LNCAP (cell line): ENCODE measurements at regions not wholly inside any gene's neighbourhood (a gene's known extent, or its start where the extent isn't known, plus 50 kb on each side); places are given as distances from the start of the nearest gene placed in this dataset.

Experiments used
- TF ChIP-seq, protein P1 (sequence below): fragments of 450-650 bp; IDR thresholded peaks from 2 replicates; pipeline ENCODE4 v1.5.1; 2017; ENCODE audit warnings: mild to moderate bottlenecking

DNA sequence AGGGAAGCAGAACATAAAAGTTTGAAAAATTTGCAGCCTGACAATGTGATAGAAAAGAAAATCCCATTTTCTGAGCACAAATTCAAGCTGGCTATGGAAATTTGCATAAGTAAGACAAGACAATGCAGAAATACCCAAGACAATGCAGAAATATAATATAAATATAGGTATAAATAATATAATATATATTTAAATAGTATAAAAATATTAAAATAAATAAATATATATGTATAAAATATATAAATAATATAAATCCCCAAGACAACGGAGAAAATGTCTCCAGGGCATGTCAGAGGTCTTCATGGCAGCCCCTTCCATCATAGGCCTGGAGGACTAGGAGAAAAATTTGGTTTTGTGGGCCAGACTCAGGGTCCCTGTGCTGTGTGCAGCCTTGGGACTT, 125.0 kb upstream of the AADAT start:
- TF ChIP-seq, protein P1, sequence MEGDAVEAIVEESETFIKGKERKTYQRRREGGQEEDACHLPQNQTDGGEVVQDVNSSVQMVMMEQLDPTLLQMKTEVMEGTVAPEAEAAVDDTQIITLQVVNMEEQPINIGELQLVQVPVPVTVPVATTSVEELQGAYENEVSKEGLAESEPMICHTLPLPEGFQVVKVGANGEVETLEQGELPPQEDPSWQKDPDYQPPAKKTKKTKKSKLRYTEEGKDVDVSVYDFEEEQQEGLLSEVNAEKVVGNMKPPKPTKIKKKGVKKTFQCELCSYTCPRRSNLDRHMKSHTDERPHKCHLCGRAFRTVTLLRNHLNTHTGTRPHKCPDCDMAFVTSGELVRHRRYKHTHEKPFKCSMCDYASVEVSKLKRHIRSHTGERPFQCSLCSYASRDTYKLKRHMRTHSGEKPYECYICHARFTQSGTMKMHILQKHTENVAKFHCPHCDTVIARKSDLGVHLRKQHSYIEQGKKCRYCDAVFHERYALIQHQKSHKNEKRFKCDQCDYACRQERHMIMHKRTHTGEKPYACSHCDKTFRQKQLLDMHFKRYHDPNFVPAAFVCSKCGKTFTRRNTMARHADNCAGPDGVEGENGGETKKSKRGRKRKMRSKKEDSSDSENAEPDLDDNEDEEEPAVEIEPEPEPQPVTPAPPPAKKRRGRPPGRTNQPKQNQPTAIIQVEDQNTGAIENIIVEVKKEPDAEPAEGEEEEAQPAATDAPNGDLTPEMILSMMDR = no peak

DNA sequence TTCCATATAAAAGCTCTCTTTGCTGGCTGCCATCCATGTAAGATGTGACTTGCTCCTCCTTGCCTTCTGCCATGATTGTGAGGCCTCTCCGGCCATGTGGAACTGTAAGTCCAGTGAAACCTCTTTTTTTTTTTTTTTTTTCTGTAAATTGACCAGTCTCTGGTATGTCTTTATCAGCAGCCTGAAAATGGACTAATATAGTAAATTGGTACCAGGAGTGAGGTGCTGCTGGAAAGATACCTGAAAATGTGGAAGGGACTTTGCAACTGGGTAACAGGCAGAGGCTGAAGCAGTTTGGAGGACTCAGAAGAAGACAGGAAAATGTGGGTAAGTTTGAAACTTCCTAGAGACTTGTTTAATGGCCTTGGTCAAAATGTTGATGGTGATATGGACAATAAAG, 124.3 kb upstream of the AADAT start:
- TF ChIP-seq, protein P1 = no peak

DNA sequence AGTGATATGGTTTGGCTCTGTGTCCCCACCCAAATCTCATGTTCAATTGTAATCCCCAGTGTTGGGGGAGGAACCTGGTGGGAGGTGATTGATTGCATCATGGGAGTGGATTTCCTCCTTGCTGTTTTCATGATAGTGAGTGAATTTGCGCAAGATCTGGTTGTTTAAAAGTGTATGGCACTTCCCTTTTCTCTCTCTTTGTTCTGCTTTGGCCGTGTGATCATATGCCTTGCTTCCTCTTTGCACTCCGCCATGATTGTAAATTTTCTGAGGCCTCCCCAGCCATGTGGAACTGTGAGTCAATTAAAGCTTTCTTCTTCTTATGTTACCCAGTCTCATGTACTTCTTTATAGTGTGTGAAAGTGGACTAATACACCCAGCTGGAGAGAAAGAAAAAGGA, 113.0 kb upstream of the AADAT start:
- TF ChIP-seq, protein P1 = no peak

DNA sequence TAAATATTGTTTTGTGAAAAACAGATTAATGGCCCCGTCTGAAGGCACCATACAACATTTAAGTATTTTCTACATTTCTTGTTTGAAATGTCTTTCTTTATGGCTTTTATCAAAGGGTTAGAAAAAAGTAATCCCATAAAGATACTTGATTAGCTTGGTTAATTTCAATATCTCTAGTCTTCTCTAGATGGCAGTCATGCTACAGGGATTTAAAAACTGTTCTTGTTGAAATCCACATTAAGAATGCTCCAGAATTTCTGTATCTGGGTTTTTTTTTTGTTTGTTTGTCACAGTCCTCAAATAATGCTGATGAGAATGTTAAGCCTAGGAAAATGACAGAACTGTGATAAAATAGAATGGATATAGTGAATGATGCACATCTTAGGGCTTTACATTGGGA, 109.0 kb upstream of the AADAT start:
- TF ChIP-seq, protein P1 = peak; percentile 48; the same call in 1 of the 2 replicates

DNA sequence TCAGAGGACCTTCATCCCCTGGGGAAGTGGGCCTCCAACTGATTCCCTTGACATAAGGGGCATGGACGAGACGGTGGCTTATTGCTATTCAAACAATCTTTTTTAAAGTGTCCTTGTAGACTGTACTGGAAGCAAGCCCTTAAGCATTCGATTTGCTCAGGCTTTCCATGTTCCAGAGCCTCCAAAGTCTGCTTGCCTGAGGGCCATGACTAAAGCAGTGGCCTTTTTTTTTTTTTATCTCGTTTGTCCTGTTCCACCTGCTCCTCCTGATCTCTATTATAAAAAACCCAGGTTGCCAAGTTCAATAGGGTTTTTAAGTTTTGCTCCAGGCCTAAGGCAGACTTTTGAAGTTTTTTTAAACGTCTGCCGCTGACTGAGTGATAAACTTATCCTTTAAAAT, 103.7 kb upstream of the AADAT start:
- TF ChIP-seq, protein P1 = no peak

DNA sequence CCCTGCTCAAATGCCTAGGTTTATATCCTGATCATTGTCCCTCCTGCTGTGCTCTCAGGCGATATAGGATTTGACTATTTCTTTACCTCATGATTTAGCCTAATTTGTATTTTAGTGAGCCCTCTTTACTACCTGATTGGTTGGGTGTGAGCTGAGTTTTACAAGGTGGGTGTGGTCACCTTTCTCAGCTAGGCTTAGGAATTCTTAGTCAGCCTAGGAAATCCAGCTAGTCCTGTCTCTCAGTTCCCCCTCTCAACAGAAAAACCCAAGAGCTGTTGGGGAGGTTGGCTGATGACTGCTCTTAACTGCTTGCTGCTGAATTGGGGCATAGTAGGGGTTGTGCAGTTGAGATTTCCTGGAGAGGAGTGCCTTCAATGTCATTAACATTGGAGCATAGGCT, 100.5 kb upstream of the AADAT start:
- TF ChIP-seq, protein P1 = no peak

DNA sequence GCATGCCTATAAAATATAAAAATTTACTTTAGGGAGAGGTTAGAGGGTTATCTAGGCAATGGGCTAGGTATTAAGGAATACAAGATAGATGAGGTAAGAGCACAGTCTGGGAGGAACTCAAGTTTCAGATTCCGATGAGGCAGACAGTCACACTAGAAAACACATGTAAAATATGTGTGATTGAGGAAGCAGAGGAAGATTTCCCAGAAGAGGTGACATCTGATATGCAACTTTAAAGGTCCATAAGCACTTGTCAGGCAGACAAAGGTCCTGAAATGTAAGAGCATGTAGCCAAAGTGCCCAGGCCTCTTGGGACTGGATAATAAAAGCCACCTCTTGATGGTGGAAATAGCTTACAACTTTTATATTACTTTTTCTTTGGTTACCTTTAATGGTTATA, 81.1 kb upstream of the AADAT start:
- TF ChIP-seq, protein P1 = no peak

DNA sequence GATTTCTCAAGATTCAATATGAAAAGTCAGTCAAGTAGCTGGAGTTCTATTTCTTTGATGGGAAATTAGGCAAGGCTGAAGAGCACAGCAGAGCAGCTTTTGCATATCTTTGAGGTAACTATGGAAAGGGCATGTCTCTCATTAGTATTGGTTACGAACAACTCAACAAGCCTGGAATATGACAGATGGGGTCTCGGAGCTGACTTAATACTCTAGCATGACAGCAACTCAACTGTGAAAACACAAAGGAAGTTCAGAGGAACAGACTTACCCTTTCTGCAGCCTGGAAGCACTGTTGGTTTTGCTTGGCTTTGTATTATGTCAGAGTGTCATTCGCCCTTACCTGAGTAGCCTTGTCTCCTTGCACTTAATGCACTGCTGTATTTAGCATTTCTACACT, 79.9 kb upstream of the AADAT start:
- TF ChIP-seq, protein P1 = no peak
